GM23338 (cell line): ENCODE measurements at regions not wholly inside any gene's neighbourhood (a gene's known extent, or its start where the extent isn't known, plus 50 kb on each side); places are given as distances from the start of the nearest gene placed in this dataset.

Experiments
- ATAC-seq: fragments of 200-7000 bp; cut with Tn5 transposase; 3 replicates; pipeline ENCODE4 v1.9.1; 2020
- DNase-seq: peaks from one replicate; pipeline ENCODE4 v3.0.0-alpha.2; 2015; ENCODE audit warnings: low spot score
- H2AFZ ChIP-seq: fragments of 200-600 bp; sonication (generic); 2 replicates; pipeline ENCODE4 v1.8.0; 2016; ENCODE audit warnings: antibody characterized with exemption, mild to moderate bottlenecking, moderate library complexity
- H3F3A ChIP-seq: fragments of 200-600 bp; sonication (generic); replicated peaks from 2 replicates; pipeline ENCODE4 v1.8.0; 2017; ENCODE audit warnings: antibody characterized with exemption, mixed run types, low read depth
- H3K27ac ChIP-seq: fragments of 200-600 bp; sonication (generic); 2 replicates; pipeline ENCODE4 v1.6.1; 2016; ENCODE audit warnings: low read depth
- H3K27me3 ChIP-seq: fragments of 200-600 bp; sonication (generic); 2 replicates; pipeline ENCODE4 v1.8.0; 2016; ENCODE audit warnings: mild to moderate bottlenecking, mixed run types, moderate library complexity; ENCODE audit not compliant: insufficient read depth
- H3K36me3 ChIP-seq: fragments of 200-600 bp; sonication (generic); 2 replicates; pipeline ENCODE4 v1.8.0; 2016; ENCODE audit warnings: mild to moderate bottlenecking; ENCODE audit not compliant: insufficient read depth
- H3K4me1 ChIP-seq: fragments of 200-600 bp; sonication (generic); 2 replicates; pipeline ENCODE4 v1.8.0; 2016; ENCODE audit warnings: mild to moderate bottlenecking, moderate library complexity; ENCODE audit not compliant: insufficient read depth
- H3K4me2 ChIP-seq: fragments of 200-600 bp; sonication (generic); 2 replicates; pipeline ENCODE4 v1.7.1; 2017; ENCODE audit warnings: mixed run types
- H3K4me3 ChIP-seq: fragments of 200-600 bp; sonication (generic); 2 replicates; pipeline ENCODE4 v1.6.1; 2016; ENCODE audit warnings: mixed run types
- H3K79me2 ChIP-seq: fragments of 200-600 bp; sonication (generic); replicated peaks from 2 replicates; pipeline ENCODE4 v1.8.0; 2017; ENCODE audit warnings: mild to moderate bottlenecking; ENCODE audit not compliant: insufficient read depth
- H3K9me2 ChIP-seq: fragments of 200-600 bp; sonication (generic); 2 replicates; pipeline ENCODE4 v1.8.0; 2017; ENCODE audit not compliant: insufficient read depth
- H4K20me1 ChIP-seq: fragments of 200-600 bp; sonication (generic); replicated peaks from 2 replicates; pipeline ENCODE4 v1.8.0; 2017; ENCODE audit warnings: mild to moderate bottlenecking; ENCODE audit not compliant: insufficient read depth
- H3K27ac Mint-ChIP-seq: 2 replicates; pipeline ENCODE4 v1.8.0; 2020; ENCODE audit warnings: inconsistent platforms, mild to moderate bottlenecking, moderate library complexity, mixed read lengths
- H3K27me3 Mint-ChIP-seq: 3 replicates; pipeline ENCODE4 v1.8.0; 2022; ENCODE audit warnings: low read depth, mild to moderate bottlenecking, moderate library complexity, mixed read lengths, inconsistent platforms; ENCODE audit not compliant: insufficient read depth, poor library complexity
- H3K36me3 Mint-ChIP-seq: 3 replicates; pipeline ENCODE4 v1.8.0; 2021; ENCODE audit warnings: low read depth, mild to moderate bottlenecking, inconsistent platforms, moderate library complexity, mixed read lengths
- H3K4me1 Mint-ChIP-seq: 3 replicates; pipeline ENCODE4 v1.8.0; 2020; ENCODE audit warnings: mild to moderate bottlenecking, inconsistent platforms, mixed read lengths
- H3K4me3 Mint-ChIP-seq: 3 replicates; pipeline ENCODE4 v1.8.0; 2021; ENCODE audit warnings: moderate library complexity, mild to moderate bottlenecking, inconsistent platforms, mixed read lengths
- H3K9me3 Mint-ChIP-seq: 3 replicates; pipeline ENCODE4 v1.8.0; 2020; ENCODE audit warnings: moderate library complexity, mild to moderate bottlenecking, inconsistent platforms, mixed read lengths
- CREB1 ChIP-seq: fragments of 250-450 bp; sonication (Bioruptor Pico); IDR thresholded peaks from 2 replicates; pipeline ENCODE4 v1.5.0; 2020; ENCODE audit warnings: low read depth, mild to moderate bottlenecking, moderate library complexity
- CTCF ChIP-seq, 2 experiments: fragments of 200-600 bp in 1 of 2; sonication (generic) in 1 of 2; conservative IDR thresholded peaks; 2 replicates each; pipeline versions ENCODE4 v1.5.1 to v1.6.1; 2016 to 2017; ENCODE audit warnings: antibody characterized with exemption in 2 of 2, low read depth in 2 of 2, mild to moderate bottlenecking in 2 of 2, moderate library complexity in 1 of 2
- ETS1 ChIP-seq: IDR thresholded peaks from 2 replicates; pipeline ENCODE4 v1.6.1; 2016; ENCODE audit warnings: antibody characterized with exemption
- EZH2 ChIP-seq: fragments of 200-600 bp; sonication (generic); IDR thresholded peaks from one replicate; pipeline ENCODE4 v1.8.0; 2017; ENCODE audit warnings: antibody characterized with exemption, mild to moderate bottlenecking, low read depth; ENCODE audit not compliant: unreplicated experiment
- EZH2phosphoT487 ChIP-seq: fragments of 200-600 bp; sonication (generic); IDR thresholded peaks from one replicate; pipeline ENCODE4 v1.8.1; 2018; ENCODE audit warnings: antibody characterized with exemption; ENCODE audit not compliant: unreplicated experiment
- JUNB ChIP-seq: IDR thresholded peaks from one replicate; pipeline ENCODE4 v1.6.1; 2016; ENCODE audit warnings: antibody characterized with exemption; ENCODE audit not compliant: unreplicated experiment
- NANOG ChIP-seq: IDR thresholded peaks from 2 replicates; pipeline ENCODE4 v1.6.1; 2016; ENCODE audit warnings: antibody characterized with exemption, borderline replicate concordance
- POLR2AphosphoS5 ChIP-seq: IDR thresholded peaks from 2 replicates; pipeline ENCODE4 v1.6.1; 2016; ENCODE audit warnings: antibody characterized with exemption, low read depth
- REST ChIP-seq: IDR thresholded peaks from one replicate; pipeline ENCODE4 v1.6.1; 2018; ENCODE audit warnings: antibody characterized with exemption; ENCODE audit not compliant: unreplicated experiment
- STAT1 ChIP-seq: IDR thresholded peaks from one replicate; pipeline ENCODE4 v1.6.1; 2016; ENCODE audit warnings: antibody characterized with exemption; ENCODE audit not compliant: unreplicated experiment
- ZNF114 ChIP-seq: fragments of 250-450 bp; sonication (Bioruptor Pico); IDR thresholded peaks from 2 replicates; pipeline ENCODE4 v1.5.0; 2020; ENCODE audit warnings: mild to moderate bottlenecking, moderate library complexity
- ZNF331 ChIP-seq: fragments of 250-450 bp; sonication (Bioruptor Pico); IDR thresholded peaks from 2 replicates; pipeline ENCODE4 v1.5.0; 2020; ENCODE audit warnings: low read depth, mild to moderate bottlenecking, moderate library complexity

GRCh38 chr3:194281306-194281705 is 69.8 kb downstream of the CPN2 start (continued):
- TF ChIP-seq EZH2 (no peak), ETS1 (no peak), REST (no peak), ZNF331 (CRISPR knock-in tag) (no peak), NANOG (no peak)

- H4K20me1 ChIP-seq = no peaks in the 10 kb centered on the region
- no peaks in the 10 kb centered on the region; the same call in 2 of the 3 replicates for H3K9me3 Mint-ChIP-seq
- no peaks in the 10 kb centered on the region for H3K79me2 ChIP-seq
- no peaks in the 10 kb centered on the region for H3K36me3 Mint-ChIP-seq
- ATAC-seq (no peak), DNase-seq (no peak)
- H3K4me1 Mint-ChIP-seq = peaks cover 8% of the 10 kb centered on the region
- H3F3A ChIP-seq = no peaks in the 10 kb centered on the region
- H3K4me3 Mint-ChIP-seq = no peak overlapping the region
- H3K4me3 ChIP-seq = no peak overlapping the region
- no peak overlapping the region for H3K27ac Mint-ChIP-seq
- H3K27ac ChIP-seq = no peak overlapping the region
- H3K27me3 Mint-ChIP-seq = peaks cover 12% of the 10 kb centered on the region
- H3K4me2 ChIP-seq = no peak overlapping the region
- no peak overlapping the region for H2AFZ ChIP-seq
- H3K27me3 ChIP-seq = no peaks in the 10 kb centered on the region
- no peaks in the 10 kb centered on the region for H3K36me3 ChIP-seq
- H3K9me2 ChIP-seq = 0 out of 2 replicates have a peak, but pooled peaks cover 4% of the 10 kb centered on the region
- TF ChIP-seq ZNF114 (CRISPR knock-in tag) (no peak), CREB1 (CRISPR knock-in tag) (no peak), ZNF331 (CRISPR knock-in tag) (no peak), EZH2 (no peak), JUNB (no peak), EZH2phosphoT487 (no peak), POLR2AphosphoS5 (no peak), REST (no peak), STAT1 (no peak), CTCF (conservative IDR thresholded peaks at IDR 0.05; ENCODE audit: low read depth in 2 of 2) (no peak)
- H3K4me1 ChIP-seq = peaks cover 15% of the 10 kb centered on the region
These were observed 69.4 kb downstream of the CPN2 start for GRCh38 chr3:194281766-194282165.
